Heart left ventricle (tissue), 13 donors: ENCODE measurements at regions not wholly inside any gene's neighbourhood (a gene's known extent, or its start where the extent isn't known, plus 50 kb on each side); places are given as distances from the start of the nearest gene placed in this dataset.

ENCODE experiments used
- POLR2A ChIP-seq, 2 donors: fragments of 450-650 bp; IDR thresholded peaks; one replicate each; pipeline ENCODE4 v1.6.1; 2017; ENCODE audit warnings: antibody characterized with exemption in 2 of 2, mild to moderate bottlenecking in 2 of 2, moderate library complexity in 2 of 2
- TF ChIP-seq, protein P1 (sequence below), 12 donors: fragments of 200-600 bp; sonication (generic) in 4 of 12; IDR thresholded peaks; one replicate each; pipeline versions ENCODE4 v1.5.0 to v1.8.0; 2018 to 2022; ENCODE audit warnings: antibody characterized with exemption in 12 of 12, mild to moderate bottlenecking in 5 of 12
- donor health status: ischemic (EF 13 %, LVEDD 7.1; RV severe dilation, severe dysfunction).
- donor health status: DM: no; HTN: yes; CAD: no.
- donor health status: DM: no; HTN: no; CAD: no.
- donor health status: ischemic (EF 25% LVEDD 6.9; RV normal size, moderate dysfunction).
- donor health status: ischemic (EF 25% LVEDD 5.7; RV mildly dilated, moderate dysfunction).
- donor health status: ischemic (EF 35%, LVEDD 5.7; RV mildly dilated, moderate dysfunction).
- donor health status: nonischemic (EF 11% LVEDD 7.7; RV severe dilation, severe dysfunction).
- donor health status: DM: yes; HTN: yes; CAD: no.
- donor health status: PGD.
- donor health status: ischemic (EF 29% LVEDD 5.4; RV normal size, mild dysfunction).
- donor health status: nonischemic (EF 23%, LVEDD 6.1; RV moderate dilation, normal function).

- TF ChIP-seq, protein P1, sequence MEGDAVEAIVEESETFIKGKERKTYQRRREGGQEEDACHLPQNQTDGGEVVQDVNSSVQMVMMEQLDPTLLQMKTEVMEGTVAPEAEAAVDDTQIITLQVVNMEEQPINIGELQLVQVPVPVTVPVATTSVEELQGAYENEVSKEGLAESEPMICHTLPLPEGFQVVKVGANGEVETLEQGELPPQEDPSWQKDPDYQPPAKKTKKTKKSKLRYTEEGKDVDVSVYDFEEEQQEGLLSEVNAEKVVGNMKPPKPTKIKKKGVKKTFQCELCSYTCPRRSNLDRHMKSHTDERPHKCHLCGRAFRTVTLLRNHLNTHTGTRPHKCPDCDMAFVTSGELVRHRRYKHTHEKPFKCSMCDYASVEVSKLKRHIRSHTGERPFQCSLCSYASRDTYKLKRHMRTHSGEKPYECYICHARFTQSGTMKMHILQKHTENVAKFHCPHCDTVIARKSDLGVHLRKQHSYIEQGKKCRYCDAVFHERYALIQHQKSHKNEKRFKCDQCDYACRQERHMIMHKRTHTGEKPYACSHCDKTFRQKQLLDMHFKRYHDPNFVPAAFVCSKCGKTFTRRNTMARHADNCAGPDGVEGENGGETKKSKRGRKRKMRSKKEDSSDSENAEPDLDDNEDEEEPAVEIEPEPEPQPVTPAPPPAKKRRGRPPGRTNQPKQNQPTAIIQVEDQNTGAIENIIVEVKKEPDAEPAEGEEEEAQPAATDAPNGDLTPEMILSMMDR (IDR thresholded peaks at IDR 0.05): no peak
- no peak for TF ChIP-seq POLR2A (IDR thresholded peaks at IDR 0.05)
Measured at GRCh38 chr7:121544726-121545125, 148.6 kb upstream of the FAM3C start.
